ENCODE measurements at regions not wholly inside any gene's neighbourhood (a gene's known extent, or its start where the extent isn't known, plus 50 kb on each side); places are given as distances from the start of the nearest gene placed in this dataset.

- TF ChIP-seq, protein P1, sequence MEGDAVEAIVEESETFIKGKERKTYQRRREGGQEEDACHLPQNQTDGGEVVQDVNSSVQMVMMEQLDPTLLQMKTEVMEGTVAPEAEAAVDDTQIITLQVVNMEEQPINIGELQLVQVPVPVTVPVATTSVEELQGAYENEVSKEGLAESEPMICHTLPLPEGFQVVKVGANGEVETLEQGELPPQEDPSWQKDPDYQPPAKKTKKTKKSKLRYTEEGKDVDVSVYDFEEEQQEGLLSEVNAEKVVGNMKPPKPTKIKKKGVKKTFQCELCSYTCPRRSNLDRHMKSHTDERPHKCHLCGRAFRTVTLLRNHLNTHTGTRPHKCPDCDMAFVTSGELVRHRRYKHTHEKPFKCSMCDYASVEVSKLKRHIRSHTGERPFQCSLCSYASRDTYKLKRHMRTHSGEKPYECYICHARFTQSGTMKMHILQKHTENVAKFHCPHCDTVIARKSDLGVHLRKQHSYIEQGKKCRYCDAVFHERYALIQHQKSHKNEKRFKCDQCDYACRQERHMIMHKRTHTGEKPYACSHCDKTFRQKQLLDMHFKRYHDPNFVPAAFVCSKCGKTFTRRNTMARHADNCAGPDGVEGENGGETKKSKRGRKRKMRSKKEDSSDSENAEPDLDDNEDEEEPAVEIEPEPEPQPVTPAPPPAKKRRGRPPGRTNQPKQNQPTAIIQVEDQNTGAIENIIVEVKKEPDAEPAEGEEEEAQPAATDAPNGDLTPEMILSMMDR (IDR thresholded peaks at IDR 0.05; ENCODE audit: low read depth, low read length, poor library complexity, severe bottlenecking), result no peak
- no peak for TF ChIP-seq EZH2phosphoT487 (IDR thresholded peaks at IDR 0.05; ENCODE audit: borderline replicate concordance, low read length)
These were observed 101.4 kb upstream of the TLE3 start for GRCh38 chr15:70199124-70199482.
